GM12873 (cell line): ENCODE measurements at regions not wholly inside any gene's neighbourhood (a gene's known extent, or its start where the extent isn't known, plus 50 kb on each side); places are given as distances from the start of the nearest gene placed in this dataset.

Source experiments
- CTCF ChIP-seq: IDR thresholded peaks from 2 replicates; pipeline ENCODE4 v1.5.1; 2012; ENCODE audit warnings: low read depth, mild to moderate bottlenecking, moderate library complexity, low read length, control low read depth; ENCODE audit not compliant: insufficient read depth; ENCODE audit errors: missing control alignments

GRCh38 chr19:28075229-28075628 is 1137.7 kb downstream of the UQCRFS1 start:
- TF ChIP-seq CTCF = no peak

GRCh38 chr19:28074773-28075172 is 1138.2 kb downstream of the UQCRFS1 start:
- no peak for TF ChIP-seq CTCF

GRCh38 chr19:28067882-28068281 is 1145.1 kb downstream of the UQCRFS1 start:
- no peak for TF ChIP-seq CTCF

- TF ChIP-seq CTCF = no peak
Measured at GRCh38 chr19:28066988-28067387, 1146.0 kb downstream of the UQCRFS1 start.

- TF ChIP-seq CTCF = no peak
Measured at GRCh38 chr19:28066161-28066560, 1146.8 kb downstream of the UQCRFS1 start.

- TF ChIP-seq CTCF = no peak
Measured at GRCh38 chr19:28065026-28065425, 1147.9 kb downstream of the UQCRFS1 start.

GRCh38 chr19:28063702-28064101 is 1149.2 kb downstream of the UQCRFS1 start:
- TF ChIP-seq CTCF = no peak
